HG02798 (cell line): ENCODE measurements at regions not wholly inside any gene's neighbourhood (a gene's known extent, or its start where the extent isn't known, plus 50 kb on each side); places are given as distances from the start of the nearest gene placed in this dataset.

ENCODE experiments used
- ATAC-seq: cut with Tn5 transposase; IDR thresholded peaks from one replicate; pipeline ENCODE4 v1.9.1; 2021; ENCODE audit warnings: mild to moderate bottlenecking; ENCODE audit not compliant: unreplicated experiment, poor library complexity

- no peak for ATAC-seq
Measured at GRCh38 chr7:51521694-51522312, 205.2 kb upstream of the COBL start.

GRCh38 chr7:51521054-51521453, 204.4 kb upstream of the COBL start:
- ATAC-seq, result no peak

GRCh38 chr7:51518646-51519045, 202.0 kb upstream of the COBL start:
- ATAC-seq, result no peak

- ATAC-seq, result no peak
Measured at GRCh38 chr7:51517187-51517586, 200.6 kb upstream of the COBL start.

GRCh38 chr7:51501620-51502019, 185.0 kb upstream of the COBL start:
- ATAC-seq, result no peak

GRCh38 chr7:51482976-51483375, 166.4 kb upstream of the COBL start:
- ATAC-seq, result no peak

- no peak for ATAC-seq
Measured at GRCh38 chr7:51481421-51481820, 164.8 kb upstream of the COBL start.

GRCh38 chr7:51477819-51478218, 161.2 kb upstream of the COBL start:
- ATAC-seq, result no peak

GRCh38 chr7:51477323-51477722, 160.7 kb upstream of the COBL start:
- no peak for ATAC-seq

GRCh38 chr7:51476026-51476425, 159.4 kb upstream of the COBL start:
- ATAC-seq, result no peak

GRCh38 chr7:51472873-51473272, 156.3 kb upstream of the COBL start:
- no peak for ATAC-seq

- no peak for ATAC-seq
Measured at GRCh38 chr7:51471981-51472296, 155.3 kb upstream of the COBL start.

GRCh38 chr7:51471210-51471980, 154.8 kb upstream of the COBL start:
- ATAC-seq, result no peak

- no peak for ATAC-seq
Measured at GRCh38 chr7:51467384-51468017, 150.9 kb upstream of the COBL start.

- ATAC-seq, result no peak
Measured at GRCh38 chr7:51459809-51460208, 143.2 kb upstream of the COBL start.

- ATAC-seq, result no peak
Measured at GRCh38 chr7:51458693-51459092, 142.1 kb upstream of the COBL start.

- ATAC-seq, result no peak
Measured at GRCh38 chr7:51457079-51457478, 140.5 kb upstream of the COBL start.

- ATAC-seq, result no peak
Measured at GRCh38 chr7:51456431-51457060, 139.9 kb upstream of the COBL start.

GRCh38 chr7:51455948-51456347, 139.3 kb upstream of the COBL start:
- no peak for ATAC-seq

- ATAC-seq, result no peak
Measured at GRCh38 chr7:51455513-51455912, 138.9 kb upstream of the COBL start.

- ATAC-seq, result no peak
Measured at GRCh38 chr7:51455086-51455485, 138.5 kb upstream of the COBL start.
